ENCODE measurements at regions not wholly inside any gene's neighbourhood (a gene's known extent, or its start where the extent isn't known, plus 50 kb on each side); places are given as distances from the start of the nearest gene placed in this dataset.

DNA sequence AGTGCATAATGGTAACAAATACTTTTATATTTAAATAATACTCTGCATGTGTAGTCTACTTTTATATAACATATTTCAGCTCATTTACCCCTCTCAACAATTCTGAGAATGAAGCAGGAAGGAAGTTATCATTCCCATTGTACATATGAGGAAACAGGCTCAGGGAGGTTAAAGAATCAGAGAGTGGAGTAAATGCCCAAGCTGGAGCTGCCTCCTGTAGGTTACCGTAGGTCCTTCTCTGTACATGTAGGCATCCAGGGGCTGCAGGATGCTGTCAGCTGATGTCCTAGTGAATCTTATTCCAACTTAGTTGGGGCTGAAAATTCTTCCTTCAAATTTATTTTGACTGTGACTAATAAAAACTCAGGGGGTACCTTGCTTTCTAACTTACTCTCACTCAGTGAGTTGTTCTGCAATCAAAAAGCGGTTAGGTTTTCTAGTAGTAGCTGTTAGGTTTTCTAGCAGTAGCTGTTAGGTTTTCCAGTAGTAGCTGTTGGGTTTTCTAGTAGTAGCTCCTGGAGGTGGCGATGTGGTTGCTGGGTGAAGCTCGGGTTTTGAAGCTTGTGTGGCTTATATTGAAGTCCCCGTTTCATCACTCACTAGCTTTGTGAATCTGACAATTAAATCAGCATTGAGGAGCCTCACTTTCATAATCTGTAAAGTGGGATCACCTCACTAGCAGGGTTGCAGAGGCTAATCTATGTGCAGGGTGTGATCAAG, 357.0 kb downstream of the NR2F2 start:
- H3K36me3 ChIP-seq (ENCODE audit: control insufficient read depth, insufficient read depth, low read length) = no peaks in the 10 kb centered on the region
- H3K27me3 ChIP-seq (ENCODE audit: control insufficient read depth, insufficient read depth, low read length, poor library complexity, severe bottlenecking) = no peaks in the 10 kb centered on the region
- H3K27ac ChIP-seq (ENCODE audit: insufficient read depth, low read depth, low read length, poor library complexity, severe bottlenecking) = no peak overlapping the region
- H3K9me3 ChIP-seq (ENCODE audit: control insufficient read depth, low read length) = no peaks in the 10 kb centered on the region
- no peaks in the 10 kb centered on the region for H3K4me1 ChIP-seq (ENCODE audit: control insufficient read depth, insufficient read depth, low read length)
- WGBS, 2 experiments = 91 to 95% methylated on average over 5 of the region's 5 CpGs
- no peak overlapping the region for H3K4me3 ChIP-seq (ENCODE audit: insufficient read depth, low read depth, low read length)

DNA sequence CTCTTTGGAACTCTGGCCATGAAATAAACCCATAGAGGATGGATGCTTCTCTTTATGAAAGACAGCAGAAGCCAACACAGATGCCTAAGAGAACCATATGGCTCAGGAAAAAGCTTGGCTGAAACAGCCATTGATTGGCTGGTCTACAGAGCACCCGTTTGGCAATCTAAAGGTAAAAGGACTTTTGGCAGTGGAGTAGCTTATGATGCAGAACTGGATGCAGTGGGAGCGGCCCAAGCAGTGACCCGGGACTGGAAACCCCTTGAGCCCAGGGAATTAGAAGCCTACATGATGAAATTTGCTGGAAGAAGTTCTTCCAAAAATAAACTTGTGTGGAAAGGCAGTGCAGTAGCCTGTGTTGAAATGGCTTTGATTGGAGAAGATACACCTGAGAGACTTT, 360.2 kb downstream of the NR2F2 start:
- WGBS, 2 experiments = 94 to 95% methylated on average over 3 of the region's 3 CpGs
- Histone ChIP-seq H3K9me3 (ENCODE audit: control insufficient read depth, low read length) (no peaks in the 10 kb centered on the region), H3K27ac (ENCODE audit: insufficient read depth, low read depth, low read length, poor library complexity, severe bottlenecking) (no peak overlapping the region), H3K4me3 (ENCODE audit: insufficient read depth, low read depth, low read length) (no peak overlapping the region), H3K27me3 (ENCODE audit: control insufficient read depth, insufficient read depth, low read length, poor library complexity, severe bottlenecking) (no peaks in the 10 kb centered on the region), H3K4me1 (ENCODE audit: control insufficient read depth, insufficient read depth, low read length) (peaks cover 11% of the 10 kb centered on the region), H3K36me3 (ENCODE audit: control insufficient read depth, insufficient read depth, low read length) (no peaks in the 10 kb centered on the region)

DNA sequence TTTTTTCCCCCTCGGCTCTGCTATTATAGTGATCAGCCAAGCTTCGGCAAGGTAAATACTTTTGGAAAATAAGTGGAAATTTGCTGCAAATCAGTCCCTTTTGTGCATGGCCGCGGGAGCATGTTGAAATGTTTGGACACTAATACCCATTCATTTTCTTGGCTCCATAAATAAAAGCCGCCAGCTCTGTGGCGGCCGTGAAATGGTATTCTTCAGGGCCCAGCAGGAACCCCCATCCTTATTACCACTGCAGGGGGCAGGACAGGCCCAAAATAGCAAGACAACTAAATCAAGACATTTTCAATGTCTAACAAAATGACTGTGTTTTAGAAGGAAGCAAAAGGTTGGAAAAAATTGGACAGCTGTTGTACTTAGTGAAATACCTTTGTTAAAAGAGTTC, 362.3 kb downstream of the NR2F2 start:
- no peaks in the 10 kb centered on the region for H3K27me3 ChIP-seq (ENCODE audit: control insufficient read depth, insufficient read depth, low read length, poor library complexity, severe bottlenecking)

DNA sequence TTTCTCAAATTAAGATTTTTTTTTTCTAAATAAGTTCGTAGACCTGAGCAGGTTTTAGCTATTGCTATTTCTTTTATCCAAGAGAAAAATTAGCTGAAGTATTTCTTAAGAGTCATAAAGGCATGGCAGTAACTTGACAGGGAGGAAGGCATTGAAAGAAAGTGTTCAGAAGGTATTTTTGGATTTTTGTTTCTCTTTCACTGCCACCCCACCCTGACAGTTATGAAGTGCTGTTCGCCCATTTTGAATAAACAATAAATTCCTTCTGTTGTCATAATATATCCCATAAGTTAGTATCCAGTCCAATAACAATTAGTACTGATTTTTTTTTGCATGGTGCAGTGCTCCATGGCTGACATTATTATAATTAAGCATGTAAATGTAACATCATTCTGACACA, 363.0 kb downstream of the NR2F2 start:
- Histone ChIP-seq H3K36me3 (ENCODE audit: control insufficient read depth, insufficient read depth, low read length) (no peaks in the 10 kb centered on the region), H3K27me3 (ENCODE audit: control insufficient read depth, insufficient read depth, low read length, poor library complexity, severe bottlenecking) (no peaks in the 10 kb centered on the region), H3K4me1 (ENCODE audit: control insufficient read depth, insufficient read depth, low read length) (peaks cover 11% of the 10 kb centered on the region), H3K27ac (ENCODE audit: insufficient read depth, low read depth, low read length, poor library complexity, severe bottlenecking) (no peak overlapping the region), H3K9me3 (ENCODE audit: control insufficient read depth, low read length) (no peaks in the 10 kb centered on the region), H3K4me3 (ENCODE audit: insufficient read depth, low read depth, low read length) (no peak overlapping the region)
- WGBS, 2 experiments = 93 to 100% methylated on average over 2 of the region's 2 CpGs

More for the DNA sequence above, 362.3 kb downstream of the NR2F2 start:
- Histone ChIP-seq H3K27ac (ENCODE audit: insufficient read depth, low read depth, low read length, poor library complexity, severe bottlenecking) (no peak overlapping the region), H3K9me3 (ENCODE audit: control insufficient read depth, low read length) (no peaks in the 10 kb centered on the region), H3K36me3 (ENCODE audit: control insufficient read depth, insufficient read depth, low read length) (no peaks in the 10 kb centered on the region), H3K4me3 (ENCODE audit: insufficient read depth, low read depth, low read length) (no peak overlapping the region), H3K4me1 (ENCODE audit: control insufficient read depth, insufficient read depth, low read length) (peaks cover 11% of the 10 kb centered on the region)
- WGBS, 2 experiments = 59 to 80% methylated on average over 5 to 7 of the region's 7 CpGs

DNA sequence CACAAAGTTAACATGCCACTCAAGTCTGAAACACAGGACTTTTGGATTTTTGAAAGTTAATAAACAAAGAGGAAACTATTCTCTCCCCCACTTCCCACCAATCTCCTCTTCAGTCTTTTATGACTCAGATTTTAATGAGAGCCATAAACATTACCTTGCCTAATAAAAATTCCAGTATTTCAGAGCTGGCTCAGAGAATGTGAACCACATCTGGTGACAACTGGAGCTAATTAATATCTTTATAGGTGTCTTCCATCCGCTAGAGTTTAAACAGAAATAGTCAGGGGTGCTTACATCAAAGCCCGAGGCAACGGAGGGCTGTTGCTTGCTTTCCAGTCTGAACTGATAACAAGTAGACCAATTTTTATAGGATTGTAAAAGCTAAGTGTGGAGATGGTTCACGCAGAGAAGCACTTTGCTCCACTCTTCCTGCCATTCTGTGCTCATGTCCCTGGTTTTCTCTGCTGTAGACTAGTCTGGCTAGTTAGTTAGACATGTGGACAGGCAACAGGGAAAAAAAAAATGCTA, 363.6 kb downstream of the NR2F2 start:
- WGBS, 2 experiments = 94 to 96% methylated on average over 4 of the region's 4 CpGs
- Histone ChIP-seq H3K9me3 (ENCODE audit: control insufficient read depth, low read length) (no peaks in the 10 kb centered on the region), H3K27me3 (ENCODE audit: control insufficient read depth, insufficient read depth, low read length, poor library complexity, severe bottlenecking) (no peaks in the 10 kb centered on the region), H3K27ac (ENCODE audit: insufficient read depth, low read depth, low read length, poor library complexity, severe bottlenecking) (no peak overlapping the region), H3K4me3 (ENCODE audit: insufficient read depth, low read depth, low read length) (no peak overlapping the region), H3K4me1 (ENCODE audit: control insufficient read depth, insufficient read depth, low read length) (peaks cover 11% of the 10 kb centered on the region), H3K36me3 (ENCODE audit: control insufficient read depth, insufficient read depth, low read length) (no peaks in the 10 kb centered on the region)

DNA sequence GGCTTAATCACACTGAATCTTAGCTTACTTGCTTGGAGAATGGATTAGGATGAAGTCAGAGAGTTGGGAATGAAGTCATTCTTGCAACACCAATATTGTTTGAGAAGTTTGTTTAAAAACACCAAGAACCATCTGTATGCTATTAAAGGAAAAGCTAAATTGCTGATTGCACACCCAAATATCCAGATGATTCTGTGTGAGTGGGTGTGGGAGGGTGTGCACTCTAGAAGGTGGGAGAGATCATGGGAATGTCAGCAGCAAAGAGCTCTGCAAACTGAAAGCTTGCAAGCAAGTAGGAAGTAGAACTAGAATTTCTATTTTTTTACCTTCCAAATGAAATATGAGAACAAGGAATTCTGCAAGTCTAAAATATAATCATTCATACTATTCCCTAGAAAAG, 364.9 kb downstream of the NR2F2 start:
- H3K27me3 ChIP-seq (ENCODE audit: control insufficient read depth, insufficient read depth, low read length, poor library complexity, severe bottlenecking) = no peaks in the 10 kb centered on the region

DNA sequence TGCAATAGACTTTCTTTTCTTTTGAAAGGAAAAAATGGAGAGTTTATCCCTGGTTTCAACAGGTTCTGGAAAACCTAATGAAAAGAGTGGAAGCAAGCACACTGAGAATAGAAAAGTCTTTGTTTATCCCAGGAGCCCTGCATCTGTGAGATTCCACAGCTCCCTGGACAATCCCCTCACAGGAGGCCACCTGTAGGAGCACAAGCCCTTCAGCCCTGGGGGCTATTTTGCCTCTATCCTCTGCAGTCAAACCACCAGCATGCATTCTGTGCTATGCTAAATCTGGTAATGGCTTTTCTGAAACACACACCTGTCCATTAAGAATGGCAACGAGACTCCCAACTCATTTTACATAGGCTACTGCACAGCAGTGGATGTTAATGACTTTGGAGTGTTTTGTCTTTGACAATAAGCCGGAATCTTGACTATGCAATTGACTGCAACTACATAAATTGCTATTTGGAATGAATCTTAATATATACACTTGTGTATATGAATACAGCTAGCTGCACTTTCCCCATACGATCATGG, 369.4 kb downstream of the NR2F2 start:
- Histone ChIP-seq H3K4me3 (ENCODE audit: insufficient read depth, low read depth, low read length) (no peak overlapping the region), H3K36me3 (ENCODE audit: control insufficient read depth, insufficient read depth, low read length) (no peaks in the 10 kb centered on the region), H3K9me3 (ENCODE audit: control insufficient read depth, low read length) (no peaks in the 10 kb centered on the region), H3K27ac (ENCODE audit: insufficient read depth, low read depth, low read length, poor library complexity, severe bottlenecking) (no peak overlapping the region), H3K4me1 (ENCODE audit: control insufficient read depth, insufficient read depth, low read length) (peaks cover 44% of the 10 kb centered on the region), H3K27me3 (ENCODE audit: control insufficient read depth, insufficient read depth, low read length, poor library complexity, severe bottlenecking) (no peaks in the 10 kb centered on the region)
- WGBS, 2 experiments = 26 to 36% methylated on average over 2 of the region's 3 CpGs

More for the DNA sequence above, 364.9 kb downstream of the NR2F2 start:
- H3K9me3 ChIP-seq (ENCODE audit: control insufficient read depth, low read length) = no peaks in the 10 kb centered on the region
- peaks cover 21% of the 10 kb centered on the region for H3K4me1 ChIP-seq (ENCODE audit: control insufficient read depth, insufficient read depth, low read length)
- no peaks in the 10 kb centered on the region for H3K36me3 ChIP-seq (ENCODE audit: control insufficient read depth, insufficient read depth, low read length)
- H3K4me3 ChIP-seq (ENCODE audit: insufficient read depth, low read depth, low read length) = no peak overlapping the region
- no peak overlapping the region for H3K27ac ChIP-seq (ENCODE audit: insufficient read depth, low read depth, low read length, poor library complexity, severe bottlenecking)

DNA sequence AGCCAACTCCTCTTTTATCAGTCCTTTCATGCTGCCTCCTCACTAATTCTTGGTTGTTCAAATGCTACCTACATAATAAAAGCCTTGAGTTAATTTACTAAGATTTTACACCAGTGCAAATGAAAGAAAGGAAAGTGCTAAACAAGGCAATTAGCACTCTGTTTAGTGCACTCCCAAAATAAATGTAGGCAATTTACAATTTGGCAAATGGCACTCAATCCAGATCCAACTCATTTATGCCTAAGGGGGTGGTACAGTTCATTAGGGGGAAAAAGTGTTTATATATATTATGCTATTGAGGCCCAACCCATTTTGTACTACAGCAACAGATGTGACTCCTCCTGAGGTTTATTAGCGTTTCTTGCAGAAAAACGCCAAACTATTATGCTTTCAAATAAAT, 370.1 kb downstream of the NR2F2 start:
- H3K4me1 ChIP-seq (ENCODE audit: control insufficient read depth, insufficient read depth, low read length) = peaks cover 44% of the 10 kb centered on the region

DNA sequence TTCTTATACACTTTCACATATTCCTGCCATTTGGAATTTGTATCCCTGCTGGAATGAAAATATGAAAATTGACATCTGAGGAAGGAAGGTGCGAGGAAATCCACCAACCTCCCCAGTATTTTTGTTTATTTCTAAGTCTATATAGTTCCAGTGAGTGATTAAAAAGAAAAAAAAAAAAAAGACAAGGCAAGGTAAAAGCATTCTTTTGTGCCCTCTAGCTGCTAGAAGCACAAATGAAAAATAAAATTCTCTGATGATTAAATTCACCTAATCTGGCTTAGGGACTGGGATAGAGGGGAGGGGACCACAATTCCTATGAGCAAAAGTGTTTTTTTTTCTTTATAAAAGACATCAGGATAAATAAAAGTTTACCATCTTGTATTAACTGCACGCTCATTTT, 370.9 kb downstream of the NR2F2 start:
- Histone ChIP-seq H3K4me3 (ENCODE audit: insufficient read depth, low read depth, low read length) (no peak overlapping the region), H3K9me3 (ENCODE audit: control insufficient read depth, low read length) (no peaks in the 10 kb centered on the region), H3K27ac (ENCODE audit: insufficient read depth, low read depth, low read length, poor library complexity, severe bottlenecking) (no peak overlapping the region), H3K27me3 (ENCODE audit: control insufficient read depth, insufficient read depth, low read length, poor library complexity, severe bottlenecking) (no peaks in the 10 kb centered on the region), H3K36me3 (ENCODE audit: control insufficient read depth, insufficient read depth, low read length) (no peaks in the 10 kb centered on the region), H3K4me1 (ENCODE audit: control insufficient read depth, insufficient read depth, low read length) (peaks cover 44% of the 10 kb centered on the region)
- WGBS, 2 experiments = 85 to 100% methylated on average over 1 to 2 of the region's 2 CpGs

More for the DNA sequence above, 370.1 kb downstream of the NR2F2 start:
- H3K27me3 ChIP-seq (ENCODE audit: control insufficient read depth, insufficient read depth, low read length, poor library complexity, severe bottlenecking) = no peaks in the 10 kb centered on the region
- H3K27ac ChIP-seq (ENCODE audit: insufficient read depth, low read depth, low read length, poor library complexity, severe bottlenecking) = no peak overlapping the region
- no peaks in the 10 kb centered on the region for H3K36me3 ChIP-seq (ENCODE audit: control insufficient read depth, insufficient read depth, low read length)
- 81 to 83% methylated on average over 2 of the region's 2 CpGs for WGBS, 2 experiments
- no peak overlapping the region for H3K4me3 ChIP-seq (ENCODE audit: insufficient read depth, low read depth, low read length)
- H3K9me3 ChIP-seq (ENCODE audit: control insufficient read depth, low read length) = no peaks in the 10 kb centered on the region

DNA sequence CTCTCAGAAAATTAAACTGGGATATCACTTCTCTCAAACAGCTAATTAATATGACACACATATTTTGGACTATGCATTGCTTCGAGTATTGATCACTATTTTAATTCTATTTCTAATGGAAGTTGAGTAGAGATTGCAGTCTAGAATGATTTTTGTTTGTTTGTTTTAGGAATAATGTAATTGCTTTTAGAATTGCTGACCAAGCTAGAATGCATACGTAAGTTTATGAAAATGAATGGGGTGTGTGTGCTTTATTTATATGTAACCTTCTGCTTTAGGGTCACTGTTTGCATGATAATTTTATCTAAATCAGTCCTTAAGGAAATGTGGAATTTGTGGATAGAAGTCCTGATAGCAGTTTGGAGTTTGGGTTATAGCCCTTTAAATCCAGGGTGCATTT, 371.4 kb downstream of the NR2F2 start:
- Histone ChIP-seq H3K9me3 (ENCODE audit: control insufficient read depth, low read length) (no peaks in the 10 kb centered on the region), H3K4me1 (ENCODE audit: control insufficient read depth, insufficient read depth, low read length) (peaks cover 47% of the 10 kb centered on the region), H3K4me3 (ENCODE audit: insufficient read depth, low read depth, low read length) (no peak overlapping the region), H3K27me3 (ENCODE audit: control insufficient read depth, insufficient read depth, low read length, poor library complexity, severe bottlenecking) (no peaks in the 10 kb centered on the region), H3K36me3 (ENCODE audit: control insufficient read depth, insufficient read depth, low read length) (no peaks in the 10 kb centered on the region), H3K27ac (ENCODE audit: insufficient read depth, low read depth, low read length, poor library complexity, severe bottlenecking) (no peak overlapping the region)
- 79 to 81% methylated on average over 1 to 2 of the region's 2 CpGs for WGBS, 2 experiments
